Endometrium (tissue), 2 donors: ENCODE measurements at regions not wholly inside any gene's neighbourhood (a gene's known extent, or its start where the extent isn't known, plus 50 kb on each side); places are given as distances from the start of the nearest gene placed in this dataset.

Source experiments
- FAIRE-seq: peaks from 2 replicates; lab custom pipeline; 2012; peaks lifted over from hg19 to GRCh38; lab: Jason Lieb, UNC
- donor health status: control.
- donor health status: control.

GRCh38 chr4:134019657-134020056 is 181.9 kb downstream of the PABPC4L start:
- FAIRE-seq = no peak

- FAIRE-seq = no peak
Observed at GRCh38 chr4:134018846-134019245, 182.7 kb downstream of the PABPC4L start.

- no peak for FAIRE-seq
Observed at GRCh38 chr4:134001057-134001456, 200.5 kb downstream of the PABPC4L start.

GRCh38 chr4:133997436-133997835 is 204.2 kb downstream of the PABPC4L start:
- no peak for FAIRE-seq

- FAIRE-seq = no peak
Observed at GRCh38 chr4:133996431-133997121, 205.0 kb downstream of the PABPC4L start.

- no peak for FAIRE-seq
Observed at GRCh38 chr4:133995243-133995960, 206.2 kb downstream of the PABPC4L start.

GRCh38 chr4:133982533-133983224 is 218.9 kb downstream of the PABPC4L start:
- FAIRE-seq = no peak

GRCh38 chr4:133981327-133981726 is 220.3 kb downstream of the PABPC4L start:
- FAIRE-seq = no peak

GRCh38 chr4:133972586-133972985 is 229.0 kb downstream of the PABPC4L start:
- FAIRE-seq = no peak

GRCh38 chr4:133969202-133969848 is 232.3 kb downstream of the PABPC4L start:
- FAIRE-seq = no peak

GRCh38 chr4:133968174-133968573 is 233.4 kb downstream of the PABPC4L start:
- no peak for FAIRE-seq

GRCh38 chr4:133960975-133961374 is 240.6 kb downstream of the PABPC4L start:
- no peak for FAIRE-seq

GRCh38 chr4:133943081-133943480 is 258.5 kb downstream of the PABPC4L start:
- FAIRE-seq = no peak

- no peak for FAIRE-seq
Observed at GRCh38 chr4:133938061-133938460, 263.5 kb downstream of the PABPC4L start.

- no peak for FAIRE-seq
Observed at GRCh38 chr4:133929531-133930239, 271.9 kb downstream of the PABPC4L start.

GRCh38 chr4:133921280-133922195 is 280.1 kb downstream of the PABPC4L start:
- no peak for FAIRE-seq

- FAIRE-seq = no peak
Observed at GRCh38 chr4:133920236-133920635, 281.4 kb downstream of the PABPC4L start.

- FAIRE-seq = no peak
Observed at GRCh38 chr4:133910165-133910564, 291.4 kb downstream of the PABPC4L start.

- no peak for FAIRE-seq
Observed at GRCh38 chr4:133903029-133903428, 298.6 kb downstream of the PABPC4L start.

GRCh38 chr4:133891011-133891410 is 310.6 kb downstream of the PABPC4L start:
- no peak for FAIRE-seq

GRCh38 chr4:133887723-133888122 is 313.9 kb downstream of the PABPC4L start:
- FAIRE-seq = no peak
